HG03097 (cell line): ENCODE measurements at regions not wholly inside any gene's neighbourhood (a gene's known extent, or its start where the extent isn't known, plus 50 kb on each side); places are given as distances from the start of the nearest gene placed in this dataset.

Experiments
- ATAC-seq: cut with Tn5 transposase; IDR thresholded peaks from one replicate; pipeline ENCODE4 v1.9.1; 2021; ENCODE audit not compliant: unreplicated experiment, low FRiP score

DNA sequence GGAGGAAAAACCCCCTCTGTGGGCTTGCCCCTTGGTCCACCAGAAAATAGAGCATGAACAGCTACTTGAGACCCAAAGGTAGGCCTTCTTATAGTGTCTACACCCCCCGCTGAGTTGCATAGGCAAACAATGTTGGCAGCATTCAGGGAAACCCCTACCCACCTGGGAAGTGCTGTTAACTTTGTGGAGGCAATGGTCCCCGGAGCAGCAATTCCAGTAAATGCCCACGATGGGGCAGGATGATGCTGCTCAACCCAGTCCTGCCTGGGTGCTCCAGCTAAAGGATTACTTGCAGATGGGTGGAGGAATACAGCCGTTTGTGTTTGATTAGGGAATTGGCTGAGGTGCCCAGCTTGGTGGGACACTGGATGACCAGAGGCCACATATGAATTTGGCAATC is 381.3 kb upstream of the ANO5 start:
- ATAC-seq, result no peak

DNA sequence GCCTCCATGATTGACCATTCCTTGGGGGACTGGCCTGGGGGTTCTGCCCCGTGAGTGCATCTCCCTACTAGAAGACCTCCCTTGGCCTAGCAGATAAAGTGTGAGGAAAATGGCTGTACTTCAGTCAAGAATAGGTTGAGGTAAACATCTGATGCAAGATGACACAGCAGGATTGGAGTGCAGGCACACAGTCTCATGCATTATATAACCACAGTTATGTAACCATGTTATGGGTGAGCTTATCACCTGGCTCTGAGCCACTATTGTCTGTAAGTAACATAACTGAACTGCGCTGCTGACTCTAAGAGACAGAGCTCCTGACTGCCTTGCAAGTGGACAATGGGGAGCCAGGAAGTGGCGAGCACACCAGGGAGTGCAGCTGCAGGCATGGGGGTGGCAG is 378.7 kb upstream of the ANO5 start:
- ATAC-seq, result no peak

GRCh38 chr11:21817696-21818095 is 375.2 kb upstream of the ANO5 start:
- no peak for ATAC-seq

DNA sequence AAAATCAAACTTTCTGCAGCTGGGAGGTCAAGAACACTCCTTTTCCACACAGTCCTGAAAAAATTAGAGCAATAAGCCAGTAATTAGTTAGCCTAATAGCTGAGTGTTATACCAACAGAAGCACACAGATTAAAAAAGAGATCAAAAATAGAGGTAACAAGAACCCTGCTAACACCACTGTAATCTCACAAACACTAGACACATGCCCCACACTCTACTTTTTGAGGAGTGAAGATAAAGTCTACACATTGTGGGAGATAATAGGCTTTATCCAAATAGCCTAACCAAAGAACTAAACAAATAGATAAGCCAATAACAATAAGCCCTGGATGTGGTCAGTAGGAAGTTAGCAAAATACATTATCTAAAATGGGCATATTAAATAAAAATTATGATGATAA is 372.7 kb upstream of the ANO5 start:
- no peak for ATAC-seq

- no peak for ATAC-seq
Measured at GRCh38 chr11:21825127-21825526, 367.8 kb upstream of the ANO5 start.

DNA sequence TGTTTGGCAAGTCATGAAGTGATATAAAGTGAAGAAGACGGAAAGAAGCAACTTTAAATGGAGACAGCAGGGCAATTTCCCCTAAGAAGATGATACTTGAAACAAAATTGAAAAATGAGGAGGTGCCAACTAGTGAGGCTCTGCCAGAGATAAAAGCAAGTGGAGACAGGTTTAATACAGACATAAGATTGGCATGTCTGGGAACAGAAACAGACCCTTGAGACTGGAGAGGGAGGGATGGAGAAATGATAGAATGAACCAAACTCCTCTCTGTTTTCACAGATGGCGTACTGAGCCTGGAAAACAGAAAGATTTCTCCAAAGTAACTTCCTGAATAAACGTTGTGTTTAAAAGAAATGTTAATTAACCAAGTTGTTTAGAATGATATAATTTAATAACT is 354.5 kb upstream of the ANO5 start:
- no peak for ATAC-seq

DNA sequence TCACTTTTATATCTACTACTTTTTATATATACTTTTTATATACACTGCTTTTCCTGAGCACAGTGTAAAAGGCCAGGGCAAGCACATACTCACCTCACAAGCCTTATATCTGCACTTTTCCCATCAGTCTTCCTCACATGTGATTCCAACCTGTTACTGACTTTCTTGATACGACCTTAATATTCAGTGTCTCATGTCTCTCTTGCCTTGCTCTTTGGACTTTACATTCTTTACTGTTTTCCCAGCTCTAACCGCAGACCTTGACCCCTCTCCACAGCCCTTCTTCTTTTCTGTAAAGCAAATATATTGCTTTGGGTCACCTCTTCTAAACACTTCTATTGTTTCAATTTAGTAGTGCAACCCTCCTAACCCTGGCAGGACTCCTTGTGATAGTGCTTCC is 353.1 kb upstream of the ANO5 start:
- ATAC-seq, result no peak

- no peak for ATAC-seq
Measured at GRCh38 chr11:21861314-21861713, 331.6 kb upstream of the ANO5 start.

DNA sequence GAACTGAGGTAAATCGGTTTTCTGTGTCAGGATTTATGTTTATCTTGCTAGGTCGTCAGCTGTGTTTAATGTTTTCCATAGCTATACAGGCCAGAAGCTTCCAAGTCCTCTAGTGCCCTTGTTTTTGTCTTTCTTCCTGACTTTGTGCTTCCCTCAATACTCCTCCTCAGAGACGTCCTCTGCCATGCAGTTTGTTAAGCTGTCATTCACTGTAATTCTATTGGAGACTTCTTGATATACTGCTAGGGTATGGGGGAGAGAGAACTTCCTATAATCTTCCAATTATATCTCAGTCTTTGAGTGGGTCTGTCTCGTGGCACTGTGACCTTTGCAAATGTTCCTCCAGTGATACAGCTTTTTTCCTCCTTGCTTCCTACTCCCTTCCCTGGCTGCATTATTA is 327.3 kb upstream of the ANO5 start:
- ATAC-seq, result no peak

DNA sequence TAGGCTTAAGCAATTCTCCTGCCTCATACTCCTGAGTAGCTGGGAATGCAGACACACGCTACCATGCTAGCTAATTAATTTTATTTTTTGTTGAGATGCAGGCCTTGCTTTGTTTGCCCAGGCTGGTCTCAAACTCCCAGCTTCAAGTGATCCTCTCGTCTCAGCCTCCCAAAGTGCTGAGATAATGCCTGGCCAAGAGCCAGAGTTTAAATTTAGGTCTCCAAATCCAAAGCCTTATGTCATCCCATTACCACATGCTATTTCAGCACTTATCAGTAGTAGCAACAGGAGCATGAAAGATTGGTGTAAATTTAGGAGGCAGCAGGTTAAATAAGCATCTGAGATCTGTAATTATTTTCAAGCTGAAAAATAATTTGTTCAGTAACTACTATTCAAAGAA is 326.1 kb upstream of the ANO5 start:
- no peak for ATAC-seq

DNA sequence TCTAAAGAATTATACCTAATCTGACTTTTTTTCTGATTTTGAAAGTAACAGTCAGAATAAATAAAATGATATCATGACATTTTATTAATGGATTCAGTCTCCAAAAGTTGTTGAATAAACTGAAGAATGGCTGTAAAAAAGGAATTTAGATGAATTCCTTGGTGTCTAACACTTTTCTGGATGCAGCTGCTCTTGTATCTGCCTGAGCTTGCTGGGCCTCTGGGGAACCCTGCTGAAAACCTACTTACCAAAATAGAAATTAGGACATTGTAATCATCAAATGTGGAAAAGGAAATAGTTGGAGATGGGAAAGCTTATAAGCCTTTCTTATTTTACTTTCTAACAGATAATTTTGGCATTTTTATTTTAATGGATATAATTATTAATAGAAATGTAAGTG is 315.7 kb upstream of the ANO5 start:
- ATAC-seq, result no peak

DNA sequence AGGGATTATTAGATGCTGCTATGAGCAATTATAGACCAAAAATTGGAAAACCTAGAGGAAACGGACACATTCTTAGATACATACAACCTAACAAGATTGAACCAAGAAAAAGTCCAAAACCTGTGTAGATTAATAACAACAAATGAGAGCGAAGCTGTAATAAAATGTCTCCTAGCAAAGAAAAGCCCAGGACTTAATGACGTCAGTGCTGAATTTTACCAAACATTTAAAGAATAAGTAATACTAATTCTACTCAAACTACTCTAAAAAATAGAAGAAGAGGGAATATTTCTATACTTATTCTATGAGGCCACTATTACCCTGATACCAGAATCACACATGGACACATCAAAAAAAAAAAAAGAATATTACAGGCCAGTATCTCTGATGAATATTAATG is 309.5 kb upstream of the ANO5 start:
- ATAC-seq, result no peak

GRCh38 chr11:21888814-21889213 is 304.1 kb upstream of the ANO5 start:
- no peak for ATAC-seq

DNA sequence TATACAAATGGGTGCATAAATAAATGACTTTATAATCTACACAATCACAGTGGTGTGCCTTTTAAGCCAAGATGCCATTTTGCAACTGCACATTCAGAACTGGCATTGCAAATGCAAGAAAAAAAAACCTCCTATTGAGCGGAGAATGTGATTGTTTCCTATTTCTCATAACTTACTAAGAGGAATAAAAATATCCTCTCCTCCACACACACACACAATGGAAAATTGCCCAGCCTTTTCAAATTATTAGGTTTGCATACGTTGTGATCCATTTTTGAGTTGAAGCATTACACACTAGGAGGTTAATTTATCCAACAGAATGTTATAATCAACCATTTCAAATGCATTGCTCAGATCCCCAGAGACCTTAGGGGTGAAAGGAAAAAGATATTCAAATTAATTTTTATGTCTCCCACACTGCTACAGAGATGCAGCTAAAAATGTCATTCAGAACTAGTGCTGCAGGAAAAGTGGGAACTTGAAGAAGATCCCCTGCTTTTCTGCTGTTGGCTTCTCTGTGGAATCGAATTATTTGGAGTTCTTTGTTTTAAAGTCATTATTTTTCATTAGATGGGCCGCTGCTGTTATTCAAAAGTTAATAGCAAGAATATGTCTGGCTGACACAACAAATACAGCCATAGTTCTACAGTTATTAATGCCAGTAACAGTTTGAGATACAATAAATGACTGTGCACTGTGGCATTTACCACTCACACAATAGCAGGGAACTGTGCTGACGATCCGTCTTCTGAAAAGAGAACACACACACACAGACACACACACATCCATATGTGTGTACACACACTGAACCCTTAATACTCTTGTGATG is 299.9 kb upstream of the ANO5 start:
- no peak for ATAC-seq

DNA sequence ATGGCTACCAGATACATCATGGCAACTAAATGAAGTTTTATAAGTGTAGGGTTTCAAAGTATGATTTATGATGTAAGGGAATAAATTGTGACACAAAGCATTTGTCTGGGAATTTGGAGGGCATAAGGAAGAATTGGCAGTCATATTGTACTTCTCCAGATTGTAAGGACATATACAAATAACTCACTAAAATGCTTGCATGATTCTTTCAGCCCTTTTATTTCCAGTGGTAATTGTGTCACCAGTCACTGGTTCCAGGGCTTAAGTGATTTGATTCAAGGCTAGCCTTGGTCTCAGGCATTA is 299.4 kb upstream of the ANO5 start:
- no peak for ATAC-seq

DNA sequence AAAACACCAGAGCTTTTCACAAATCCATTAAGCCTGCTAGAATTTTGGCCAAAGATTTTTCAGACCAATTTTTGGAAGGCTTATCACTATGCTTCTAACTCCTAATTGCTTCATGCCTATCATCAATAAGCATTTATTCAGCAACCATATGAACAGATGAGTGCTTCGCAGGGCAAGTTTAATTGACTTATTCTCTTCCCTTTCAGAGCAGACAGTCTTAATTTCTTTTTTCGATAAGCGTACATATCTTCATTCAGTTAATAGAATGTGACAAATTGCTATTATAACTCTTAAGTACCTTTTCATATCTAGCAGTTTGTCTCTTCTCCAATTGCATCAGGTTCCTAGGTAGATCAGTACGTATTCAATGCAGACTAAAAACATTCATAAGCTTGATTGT is 298.4 kb upstream of the ANO5 start:
- ATAC-seq, result no peak

DNA sequence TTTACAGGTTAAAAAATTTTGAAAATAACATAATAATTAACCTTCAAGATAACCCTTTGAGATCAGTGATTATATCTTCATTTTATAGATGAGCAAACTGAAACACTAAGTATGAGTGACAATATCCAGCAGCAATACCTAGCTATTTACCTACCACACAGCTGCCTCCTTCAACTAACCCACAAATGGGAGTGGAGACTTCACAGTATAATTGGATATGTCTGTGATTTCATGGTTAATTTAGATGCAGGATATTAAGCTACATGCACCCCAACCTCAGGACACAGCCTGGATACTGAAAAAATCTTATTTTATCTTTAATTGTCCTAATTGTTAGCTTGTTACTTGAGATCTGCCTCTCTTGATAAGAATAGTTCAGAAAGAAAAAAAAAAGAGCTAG is 297.2 kb upstream of the ANO5 start:
- ATAC-seq, result no peak

DNA sequence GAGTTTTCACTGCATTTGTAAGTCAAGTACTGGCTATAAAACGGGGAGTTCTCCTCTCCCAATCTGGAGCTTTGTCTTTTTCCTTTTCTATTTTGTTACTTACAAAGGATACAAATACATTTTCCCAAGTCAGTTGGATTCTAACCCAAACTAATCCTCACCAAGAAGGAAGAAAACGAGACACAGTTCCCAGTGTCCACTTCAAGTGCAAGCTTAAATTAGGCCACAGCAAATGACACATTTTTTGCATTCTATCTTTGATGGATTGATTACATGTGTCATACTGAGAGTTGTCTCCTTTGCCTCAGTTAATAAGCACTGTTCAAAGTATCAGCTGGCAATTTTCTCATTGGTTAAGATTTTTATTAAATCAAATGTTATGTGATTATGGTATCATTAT is 296.7 kb upstream of the ANO5 start:
- no peak for ATAC-seq

DNA sequence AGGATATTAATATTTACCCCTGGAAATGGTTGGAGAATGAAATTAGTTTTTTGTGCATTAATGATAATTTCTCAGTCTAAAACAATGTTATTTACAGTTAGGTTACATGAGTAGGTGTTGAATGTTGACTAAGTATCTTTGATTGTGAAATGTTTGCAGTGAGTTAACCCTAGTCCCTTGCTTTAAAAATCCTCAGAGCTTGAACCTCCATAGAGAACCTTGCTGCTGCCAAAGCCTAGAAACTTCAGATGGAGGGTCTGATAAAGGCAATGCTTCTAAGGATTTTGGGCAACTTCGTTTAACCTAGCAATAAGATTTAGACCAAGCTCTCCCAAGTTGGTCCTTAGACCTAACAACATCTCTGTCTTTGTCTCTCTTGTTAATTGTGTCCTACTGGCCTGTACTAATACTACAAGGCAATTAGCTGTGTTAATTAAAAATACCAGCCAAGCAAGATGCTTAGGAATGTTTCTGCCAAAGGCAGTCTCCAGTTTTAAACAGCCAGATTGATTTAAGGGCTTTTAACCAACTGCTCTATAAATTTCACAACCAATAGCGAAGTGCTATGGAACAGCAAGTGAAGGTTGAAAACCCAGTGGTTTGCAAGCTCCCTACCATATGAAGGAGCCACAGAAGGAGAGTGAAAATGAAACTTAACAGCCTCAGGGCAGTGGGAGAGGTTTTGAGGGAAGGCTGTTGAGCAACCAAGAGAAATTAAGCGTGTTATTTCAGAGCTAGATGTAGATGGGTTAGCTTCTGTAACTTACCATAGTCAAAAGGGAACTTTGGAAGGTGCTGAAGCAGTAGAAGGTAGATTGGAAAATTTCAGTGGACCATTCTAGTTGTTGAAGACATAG is 295.9 kb upstream of the ANO5 start:
- ATAC-seq, result peak; percentile 81

DNA sequence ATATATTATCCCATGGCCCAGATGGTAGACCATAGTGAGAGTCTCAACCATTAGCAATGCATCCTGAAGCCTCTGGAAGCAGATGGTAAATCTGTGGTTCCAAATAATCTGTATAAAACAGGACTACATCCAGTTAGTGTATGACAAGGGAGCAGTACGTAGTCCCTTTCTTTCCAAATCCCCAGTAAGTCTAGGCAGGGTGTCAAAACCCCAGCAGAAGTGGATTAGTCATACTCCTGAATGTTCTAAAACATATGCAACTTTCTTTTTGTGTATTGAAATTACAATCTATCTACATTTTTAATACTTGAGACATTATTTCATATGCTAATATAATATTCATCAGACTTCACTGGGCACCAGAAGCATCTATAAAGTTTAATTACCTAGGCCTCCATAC is 295.1 kb upstream of the ANO5 start:
- ATAC-seq, result no peak

DNA sequence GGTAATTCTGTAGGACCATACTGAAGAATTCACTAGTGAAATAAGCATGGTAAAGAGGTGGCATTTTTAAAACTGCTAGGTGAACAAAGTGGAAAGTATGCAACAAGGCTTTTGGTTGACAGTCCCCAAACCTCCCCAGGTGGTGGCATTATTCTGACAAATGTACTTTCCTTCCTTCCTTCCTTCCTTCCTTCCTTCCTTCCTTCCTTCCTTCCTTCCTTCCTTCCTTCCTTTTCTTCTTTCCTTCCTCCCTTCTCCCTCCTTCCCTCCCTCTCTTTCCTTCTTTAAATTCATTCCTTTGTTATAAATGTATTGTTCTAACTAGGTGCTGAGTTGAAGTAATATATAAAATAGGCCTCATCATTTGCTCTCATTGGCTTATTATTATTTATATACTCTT is 284.7 kb upstream of the ANO5 start:
- no peak for ATAC-seq

GRCh38 chr11:21909145-21909544 is 283.7 kb upstream of the ANO5 start:
- no peak for ATAC-seq
